MCF 10A (cell line): ENCODE measurements at regions not wholly inside any gene's neighbourhood (a gene's known extent, or its start where the extent isn't known, plus 50 kb on each side); places are given as distances from the start of the nearest gene placed in this dataset.

Experiments used
- BruUV-seq: library from RNA; stranded (reverse); fragments of 400-500 nt; replicated peaks from 2 replicates; lab custom pipeline; 2021; lab: Mats Ljungman, UMichigan
- CTCF ChIA-PET: fragments of 300-600 bp; sonication (Branson Sonifier 250); formaldehyde crosslinking; extraction: SDS; loops from one replicate; lab custom pipeline; 2021; ENCODE audit warnings: antibody characterized with exemption, inconsistent platforms; lab: Yijun Ruan, JAX
- POLR2A ChIA-PET: fragments of 300-600, 350-650 bp; sonication (Branson Sonifier 250); formaldehyde crosslinking; extraction: SDS; loops from one replicate; lab custom pipeline; 2020; ENCODE audit warnings: antibody characterized with exemption, inconsistent platforms; lab: Yijun Ruan, JAX
- DNase-seq: peaks from one replicate; pipeline ENCODE4 v3.0.0-alpha.2; 2018; ENCODE audit not compliant: unreplicated experiment
- H3K27ac Mint-ChIP-seq: one replicate; pipeline ENCODE4 v1.8.0; 2022; ENCODE audit warnings: mild to moderate bottlenecking, low read depth, mixed read lengths; ENCODE audit not compliant: unreplicated experiment
- H3K27me3 Mint-ChIP-seq: one replicate; pipeline ENCODE4 v1.8.0; 2022; ENCODE audit warnings: mixed read lengths; ENCODE audit not compliant: insufficient read depth, unreplicated experiment
- H3K36me3 Mint-ChIP-seq: one replicate; pipeline ENCODE4 v1.8.0; 2022; ENCODE audit warnings: mild to moderate bottlenecking, moderate library complexity, mixed read lengths; ENCODE audit not compliant: insufficient read depth, unreplicated experiment
- H3K4me1 Mint-ChIP-seq: one replicate; pipeline ENCODE4 v1.8.0; 2022; ENCODE audit warnings: mixed read lengths; ENCODE audit not compliant: insufficient read depth, unreplicated experiment
- H3K4me3 Mint-ChIP-seq: one replicate; pipeline ENCODE4 v1.8.0; 2022; ENCODE audit warnings: mild to moderate bottlenecking, moderate library complexity, mixed read lengths; ENCODE audit not compliant: unreplicated experiment
- H3K9me3 Mint-ChIP-seq: one replicate; pipeline ENCODE4 v1.8.0; 2022; ENCODE audit warnings: mixed read lengths; ENCODE audit not compliant: unreplicated experiment
- CTCF ChIP-seq: fragments of 200-600 bp; IDR thresholded peaks from one replicate; pipeline ENCODE4 v1.8.0; 2022; ENCODE audit warnings: antibody characterized with exemption, mild to moderate bottlenecking; ENCODE audit not compliant: unreplicated experiment
- intact Hi-C: fragments of 100-400 bp; cut with micrococcal nuclease; formaldehyde crosslinking; loops from 2 replicates; pipeline ENCODE4 v1.14.1; 2022

- Mint-ChIP-seq H3K36me3 (no peaks in the 10 kb centered on the region), H3K9me3 (no peaks in the 10 kb centered on the region), H3K4me1 (no peaks in the 10 kb centered on the region), H3K27ac (no peak overlapping the region), H3K27me3 (no peaks in the 10 kb centered on the region), H3K4me3 (no peak overlapping the region)
- POLR2A ChIA-PET, result no interaction called here
- intact Hi-C loops, result no loop called here
- DNase-seq, result no peak
- CTCF ChIA-PET, result no interaction called here
- BruUV-seq, result no TSS peak
- no peak for TF ChIP-seq CTCF
Measured at GRCh38 chr18:67633939-67634338, 117.4 kb upstream of the DSEL start.

- no peak overlapping the region for H3K4me3 Mint-ChIP-seq
Measured at GRCh38 chr18:67621906-67622305, 105.4 kb upstream of the DSEL start.

GRCh38 chr18:67621049-67621713, 104.7 kb upstream of the DSEL start:
- no peaks in the 10 kb centered on the region for H3K36me3 Mint-ChIP-seq
- H3K9me3 Mint-ChIP-seq, result no peaks in the 10 kb centered on the region
- POLR2A ChIA-PET, result no interaction called here
- no peak for DNase-seq
- no peaks in the 10 kb centered on the region for H3K4me1 Mint-ChIP-seq
- no peaks in the 10 kb centered on the region for H3K27me3 Mint-ChIP-seq
- CTCF ChIA-PET, result no interaction called here
- no TSS peak for BruUV-seq
- H3K4me3 Mint-ChIP-seq, result no peak overlapping the region
- intact Hi-C loops, result no loop called here
- H3K27ac Mint-ChIP-seq, result no peak overlapping the region
- no peak for TF ChIP-seq CTCF

More at GRCh38 chr18:67621906-67622305, 105.4 kb upstream of the DSEL start:
- ChIA-PET POLR2A (no interaction called here), CTCF (no interaction called here)
- no peaks in the 10 kb centered on the region for H3K4me1 Mint-ChIP-seq
- H3K27ac Mint-ChIP-seq, result no peak overlapping the region
- no peak for TF ChIP-seq CTCF
- H3K9me3 Mint-ChIP-seq, result no peaks in the 10 kb centered on the region
- intact Hi-C loops, result no loop called here
- H3K27me3 Mint-ChIP-seq, result no peaks in the 10 kb centered on the region
- H3K36me3 Mint-ChIP-seq, result no peaks in the 10 kb centered on the region
- BruUV-seq, result no TSS peak
- DNase-seq, result no peak

- no peak for TF ChIP-seq CTCF
- ChIA-PET POLR2A (interaction anchor here (0.7 kb wide), 1 partner anchor 21 kb away, joined by 3 read pairs; no protein-coding TSS in a partner anchor), CTCF (interaction anchor here (0.6 kb wide), 1 partner anchor 21 kb away, joined by 3 read pairs; no protein-coding TSS in a partner anchor)
- intact Hi-C loops, result no loop called here
- BruUV-seq, result no TSS peak
- no peak overlapping the region for H3K4me3 Mint-ChIP-seq
- DNase-seq, result no peak
- H3K4me1 Mint-ChIP-seq, result no peaks in the 10 kb centered on the region
- no peak overlapping the region for H3K27ac Mint-ChIP-seq
- no peaks in the 10 kb centered on the region for H3K36me3 Mint-ChIP-seq
- no peaks in the 10 kb centered on the region for H3K9me3 Mint-ChIP-seq
- H3K27me3 Mint-ChIP-seq, result no peaks in the 10 kb centered on the region
Measured at GRCh38 chr18:67618061-67618460, 101.5 kb upstream of the DSEL start.
